ENCODE measurements at regions not wholly inside any gene's neighbourhood (a gene's known extent, or its start where the extent isn't known, plus 50 kb on each side); places are given as distances from the start of the nearest gene placed in this dataset.

DNA sequence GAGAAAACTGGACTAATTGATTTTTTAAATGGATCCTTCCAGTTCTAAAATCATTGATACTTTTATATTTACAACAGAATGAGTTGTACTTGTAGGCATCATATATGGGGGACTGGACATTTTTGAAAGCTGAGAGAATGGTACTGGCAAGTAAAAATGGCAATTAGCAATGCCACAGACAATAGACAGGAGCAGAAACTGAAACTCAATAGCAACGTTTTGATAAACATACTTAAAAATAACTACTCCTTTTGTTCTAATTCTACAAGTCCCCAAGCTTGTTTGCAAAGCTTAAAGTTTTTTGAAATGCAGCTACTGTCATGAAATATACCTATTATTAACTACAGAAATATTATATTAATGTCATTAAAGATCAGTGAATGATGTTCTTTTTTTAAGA is 52.8 kb upstream of the FBXL7 start:
- DNase-seq, result no peak

DNA sequence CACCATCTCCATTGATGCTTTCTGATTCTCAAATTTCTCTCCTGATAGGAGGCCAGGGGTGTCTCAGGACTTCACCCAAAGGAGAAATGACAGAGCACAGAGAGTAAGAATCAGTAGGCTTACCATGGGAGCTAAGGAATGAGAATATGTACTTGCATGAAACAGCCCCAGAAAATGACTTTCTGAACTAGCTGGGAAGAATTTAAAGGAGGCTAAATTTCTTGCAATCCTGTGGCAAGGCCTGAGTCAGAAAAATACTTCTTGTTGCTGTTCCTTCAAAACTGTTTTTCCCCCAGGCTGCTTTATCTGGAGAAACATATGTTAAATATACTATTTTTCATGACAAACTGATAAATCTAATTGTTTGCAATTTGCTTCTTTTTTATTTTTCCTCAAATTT is 53.4 kb upstream of the FBXL7 start:
- no peak for DNase-seq

GRCh38 chr5:15442193-15442570 is 57.8 kb upstream of the FBXL7 start:
- no peak for DNase-seq

DNA sequence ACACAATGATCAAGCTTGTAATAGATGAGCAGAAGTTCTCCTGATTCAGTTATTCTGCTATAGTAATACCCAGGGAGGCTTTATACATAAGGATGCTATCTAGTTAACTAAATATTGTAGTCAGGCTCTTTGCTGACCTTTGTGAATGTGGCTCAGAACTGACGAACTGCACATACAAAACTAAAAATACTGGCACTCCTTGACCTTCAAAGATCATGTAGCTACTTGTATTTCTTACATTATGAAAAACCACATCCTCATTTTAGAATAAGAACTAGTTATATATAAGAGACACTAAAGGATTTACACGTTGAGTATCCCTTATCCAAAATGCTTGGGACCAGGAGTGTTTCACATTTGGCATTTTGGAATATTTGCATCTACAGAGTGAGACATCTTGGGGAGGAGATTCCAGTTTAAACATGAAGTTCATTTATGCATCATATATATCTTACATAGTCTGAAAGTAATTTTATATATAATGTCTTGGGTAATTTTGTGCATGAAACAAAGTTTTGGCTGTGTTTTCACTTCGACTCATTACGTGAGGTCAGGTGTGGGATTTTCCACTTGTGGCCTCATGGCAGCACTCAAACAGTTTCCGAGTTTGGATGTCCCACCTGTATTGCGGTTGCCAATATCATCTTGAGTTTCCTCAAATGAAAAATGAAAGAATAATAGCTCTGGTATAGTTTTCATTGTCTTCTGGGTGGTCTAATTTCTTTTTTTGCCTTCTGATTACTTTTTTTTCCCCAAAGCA is 58.4 kb upstream of the FBXL7 start:
- DNase-seq, result no peak

- DNase-seq, result no peak
Measured at GRCh38 chr5:15440434-15440833, 59.5 kb upstream of the FBXL7 start.

DNA sequence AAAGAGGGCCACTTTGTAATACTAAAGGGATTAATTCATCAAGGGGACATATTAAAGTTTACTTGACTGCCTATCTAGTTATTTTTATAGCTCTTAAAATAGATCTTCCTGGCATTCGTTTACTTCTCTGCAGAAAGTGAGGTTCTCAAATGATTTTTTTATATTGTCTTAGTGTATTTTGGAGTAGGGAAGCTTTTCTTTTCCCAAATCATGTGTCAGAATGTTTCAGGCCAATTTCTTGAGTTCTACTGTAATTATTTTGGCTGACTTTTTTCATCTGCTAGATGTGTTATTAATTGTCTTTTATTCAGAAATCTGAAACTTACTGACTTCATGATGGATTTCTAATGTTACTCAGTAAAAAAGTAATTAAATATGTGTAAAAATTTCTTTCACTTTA is 60.2 kb upstream of the FBXL7 start:
- DNase-seq, result no peak

GRCh38 chr5:15433709-15434108 is 66.3 kb upstream of the FBXL7 start:
- DNase-seq, result no peak

- no peak for DNase-seq
Measured at GRCh38 chr5:15431923-15432322, 68.1 kb upstream of the FBXL7 start.

DNA sequence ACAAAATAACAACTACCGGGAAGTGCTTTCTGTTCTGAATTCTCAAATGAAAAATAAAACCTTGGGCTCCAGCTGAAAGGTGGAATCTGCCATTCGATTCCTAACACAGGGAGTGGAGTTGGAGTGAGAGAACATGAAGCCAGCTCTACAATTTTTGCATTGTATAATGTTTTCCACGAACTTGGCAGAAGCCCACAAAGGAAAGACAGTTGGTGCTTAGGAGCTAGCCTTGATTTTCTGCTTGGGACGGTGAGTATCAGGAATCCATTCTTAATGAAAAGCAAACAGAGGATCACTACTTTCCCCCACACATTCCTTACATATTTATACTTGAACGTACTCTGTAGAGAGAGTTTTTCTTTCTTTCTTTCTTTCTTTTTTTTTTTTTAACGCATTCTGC is 74.2 kb upstream of the FBXL7 start:
- DNase-seq, result no peak

- no peak for DNase-seq
Measured at GRCh38 chr5:15424769-15425168, 75.2 kb upstream of the FBXL7 start.

DNA sequence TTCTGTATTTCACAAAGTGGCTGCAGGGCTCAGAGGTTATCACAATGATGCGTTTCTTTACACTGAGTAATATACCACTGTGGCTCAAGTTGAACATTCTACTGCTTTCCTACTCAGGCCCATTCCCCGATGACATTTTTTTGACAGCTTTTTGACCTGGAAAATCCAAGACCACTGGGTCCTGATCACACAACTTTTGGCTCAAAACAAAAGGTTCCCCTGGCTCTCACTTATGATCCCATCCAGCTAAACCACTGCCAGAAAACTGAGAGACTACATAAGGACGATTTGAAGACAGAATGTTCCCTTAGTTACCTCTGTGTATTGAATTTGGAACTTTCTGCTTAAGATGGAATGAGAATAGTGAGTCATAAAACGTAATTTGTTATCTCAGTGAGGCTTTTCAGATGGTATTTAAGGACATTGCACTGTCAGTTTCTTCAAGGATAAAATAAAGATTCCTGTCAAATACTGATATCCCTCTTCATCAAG is 78.0 kb upstream of the FBXL7 start:
- no peak for DNase-seq

- no peak for DNase-seq
Measured at GRCh38 chr5:15421381-15421780, 78.6 kb upstream of the FBXL7 start.

DNA sequence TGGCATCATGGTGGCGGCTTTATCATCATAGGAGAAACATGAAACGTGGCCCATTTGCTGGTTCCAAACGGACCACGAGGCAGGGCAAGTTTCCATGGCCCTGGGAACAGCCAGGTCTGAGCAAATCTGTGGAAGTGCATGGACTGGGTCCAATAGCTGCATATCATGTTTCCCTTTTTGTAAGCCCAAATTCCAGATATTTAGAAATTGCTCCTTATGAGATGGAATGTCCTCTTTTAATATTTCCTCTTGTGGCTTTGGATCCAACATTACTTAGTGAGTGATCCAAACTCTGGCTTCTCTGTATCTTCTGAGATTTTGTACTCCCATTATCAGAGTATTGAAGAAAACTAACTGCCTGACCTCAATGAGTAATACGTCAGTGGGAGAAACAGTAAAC is 79.8 kb upstream of the FBXL7 start:
- DNase-seq, result no peak

DNA sequence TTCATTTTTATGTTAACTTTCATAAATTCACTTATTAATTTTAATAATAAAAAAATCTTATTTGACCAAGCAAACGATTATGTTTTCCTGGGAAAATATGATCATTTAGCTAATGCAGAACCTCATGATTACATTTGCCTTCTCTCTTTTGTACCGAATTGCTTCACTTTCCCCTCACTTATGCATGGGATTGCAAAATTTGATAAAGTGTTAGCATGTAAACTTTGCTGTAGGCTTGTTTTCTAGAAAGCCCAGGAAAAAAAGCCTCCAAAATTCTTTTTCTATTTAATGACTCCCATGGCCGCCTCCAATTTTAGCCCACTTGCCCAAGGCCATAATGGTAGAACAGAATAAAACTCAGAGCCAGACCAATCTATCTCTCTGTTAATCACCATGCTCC is 82.8 kb upstream of the FBXL7 start:
- no peak for DNase-seq

GRCh38 chr5:15406478-15406877 is 93.5 kb upstream of the FBXL7 start:
- no peak for DNase-seq

DNA sequence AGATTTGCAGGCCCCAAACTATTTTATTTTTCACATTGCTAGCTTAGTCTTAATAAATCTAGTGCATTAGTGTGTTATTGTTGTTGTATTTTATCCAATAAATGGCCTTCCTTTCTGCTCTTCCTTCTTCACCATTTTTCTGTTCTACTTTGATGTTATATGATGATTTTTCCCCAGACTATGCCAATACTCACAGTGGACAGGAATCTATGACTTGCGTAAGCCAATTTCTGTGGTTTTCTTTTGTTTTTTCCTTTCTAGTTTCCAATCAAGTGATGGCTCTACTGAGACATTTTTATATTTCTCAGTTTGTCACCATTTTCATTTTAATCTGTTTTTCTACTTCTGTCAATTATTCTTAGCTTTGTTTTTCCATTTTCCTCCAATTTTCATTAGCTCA is 106.8 kb upstream of the FBXL7 start:
- DNase-seq, result no peak

GRCh38 chr5:15391704-15392397 is 108.1 kb upstream of the FBXL7 start:
- no peak for DNase-seq

- no peak for DNase-seq
Measured at GRCh38 chr5:15388866-15389265, 111.1 kb upstream of the FBXL7 start.

- no peak for DNase-seq
Measured at GRCh38 chr5:15387931-15388524, 112.0 kb upstream of the FBXL7 start.

DNA sequence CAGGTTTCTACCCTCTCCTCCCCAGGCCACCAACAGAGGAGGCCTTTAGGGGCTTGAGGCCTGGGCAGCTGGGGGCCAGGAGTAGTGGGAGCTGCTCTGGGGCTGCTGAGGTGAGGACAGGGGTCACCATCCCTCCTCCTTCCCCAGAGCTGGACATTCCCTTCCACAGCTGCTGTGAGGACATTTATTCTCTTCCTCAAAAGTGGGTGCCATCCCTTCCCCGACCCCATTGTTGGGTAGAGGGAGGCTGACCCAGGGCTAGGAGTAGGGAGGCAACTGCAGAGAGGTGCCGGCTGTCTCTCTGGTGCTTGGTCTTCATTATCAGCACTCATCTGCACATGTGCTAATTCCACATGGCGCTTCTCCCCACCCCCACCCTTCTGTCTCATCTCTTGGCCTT is 113.9 kb upstream of the FBXL7 start:
- DNase-seq, result no peak

DNA sequence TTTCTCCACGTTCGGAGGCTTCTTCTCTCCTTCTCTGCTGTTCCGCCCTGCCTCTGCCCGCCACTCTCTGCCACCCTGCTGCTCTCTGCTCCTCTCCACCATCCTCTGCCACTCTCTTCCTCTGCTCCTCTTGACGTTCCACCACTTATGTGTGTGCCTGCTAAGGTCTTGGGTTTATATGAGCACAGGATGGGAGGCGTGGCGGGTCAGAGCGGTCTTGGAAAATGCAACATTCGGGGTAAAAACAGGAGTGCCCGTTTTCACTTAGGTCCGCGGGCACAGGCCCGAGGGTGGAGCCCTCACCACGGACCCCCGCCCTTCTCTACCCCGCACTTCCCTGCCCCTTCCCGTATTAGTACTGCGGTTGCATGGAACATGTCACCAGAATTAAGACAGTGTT is 114.4 kb upstream of the FBXL7 start:
- no peak for DNase-seq

DNA sequence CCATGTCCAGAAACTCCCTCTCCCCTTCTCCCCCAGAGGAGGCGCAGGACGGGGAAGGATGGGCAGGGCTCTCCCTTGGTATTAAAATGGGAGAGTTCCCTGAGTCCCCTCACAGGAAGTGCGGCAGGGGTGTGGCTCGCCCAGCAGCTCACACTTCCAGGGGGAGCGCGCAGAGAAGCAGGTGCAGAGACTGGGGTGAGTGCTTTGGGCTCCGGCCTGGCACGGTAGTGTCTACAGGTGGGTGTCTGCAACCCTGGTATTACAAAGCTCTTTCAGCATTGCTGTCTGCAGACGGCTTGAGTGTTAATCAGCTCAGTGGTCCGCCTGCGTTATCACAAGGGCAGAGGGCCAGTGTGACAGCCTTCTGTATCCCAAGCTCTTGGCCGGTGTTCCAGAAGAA is 114.9 kb upstream of the FBXL7 start:
- DNase-seq, result no peak

DNA sequence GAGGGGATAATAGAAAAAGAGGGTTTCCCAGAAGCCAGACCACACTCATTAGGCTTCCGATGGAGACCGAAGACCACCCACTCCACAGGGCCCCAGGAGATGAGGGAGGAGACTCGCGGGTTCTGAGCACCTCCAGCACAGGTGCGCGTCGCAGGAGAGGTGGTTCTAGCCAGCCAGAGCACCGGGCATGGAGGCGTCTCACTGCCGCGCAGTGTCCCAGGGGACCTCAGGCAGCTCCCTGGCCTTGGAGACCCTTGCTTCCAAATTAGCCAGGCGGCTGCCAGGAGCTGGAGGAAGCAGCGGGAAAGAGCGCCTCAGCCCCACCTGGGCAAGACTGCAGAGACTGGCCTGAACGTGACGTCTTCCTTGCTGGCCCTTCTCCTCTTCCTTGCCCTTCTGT is 115.4 kb upstream of the FBXL7 start:
- DNase-seq, result no peak

DNA sequence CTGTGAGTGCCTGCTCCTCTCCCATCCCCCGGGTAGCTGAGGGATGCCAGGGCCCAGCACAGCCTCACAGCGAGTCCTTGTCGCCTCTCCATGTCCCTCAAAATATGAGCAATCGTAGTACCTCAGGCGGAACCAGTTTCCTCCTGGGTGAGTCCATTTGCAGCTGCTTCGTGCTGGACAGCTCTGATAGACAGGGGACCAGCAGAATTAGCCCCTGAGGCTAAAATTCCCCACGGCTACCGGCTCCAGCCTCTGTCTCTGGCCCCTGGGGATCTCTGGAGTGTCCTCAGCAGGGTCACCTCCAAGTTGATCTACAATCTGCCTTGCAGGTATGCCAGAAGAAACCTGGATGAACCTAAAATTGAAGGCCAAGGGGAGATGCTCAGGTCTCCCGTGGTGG is 115.8 kb upstream of the FBXL7 start:
- no peak for DNase-seq
